Gastrocnemius medialis (tissue), 4 donors: ENCODE measurements at regions not wholly inside any gene's neighbourhood (a gene's known extent, or its start where the extent isn't known, plus 50 kb on each side); places are given as distances from the start of the nearest gene placed in this dataset.
"Not testable (repeated sequence)": the region's sequence is repeated elsewhere in the genome, so short reads cannot be mapped to it uniquely, and the experiment has no call there.

Experiments used
- ATAC-seq, 2 donors: fragments of 150-250 bp; one replicate each; pipeline ENCODE4 v1.9.1; 2016
- DNase-seq, 2 donors: peaks; one replicate each; pipeline ENCODE4 v3.0.0-alpha.2; 2019
- H3K27ac ChIP-seq, 4 donors: fragments of 200-600 bp; sonication (generic); 1 replicate in 1 of 4; 2 replicates in 3 of 4; pipeline ENCODE4 v1.5.1; 2016 to 2018; ENCODE audit warnings: mild to moderate bottlenecking in 2 of 4, moderate library complexity in 1 of 4
- H3K27me3 ChIP-seq, 3 donors: fragments of 200-600 bp; sonication (generic) in 2 of 3; 1 replicate in 1 of 3; 2 replicates in 2 of 3; pipeline versions ENCODE4 v1.5.1 to v1.6.0; 2016 to 2019; ENCODE audit warnings: mild to moderate bottlenecking in 1 of 3, moderate library complexity in 1 of 3
- H3K36me3 ChIP-seq, 2 donors: fragments of 200-600 bp; sonication (generic) in 1 of 2; one replicate each; pipeline ENCODE4 v1.5.1; 2017 to 2018
- H3K4me1 ChIP-seq, 2 donors: fragments of 200-600 bp; sonication (generic) in 1 of 2; one replicate each; pipeline ENCODE4 v1.5.1; 2016 to 2017; ENCODE audit warnings: mild to moderate bottlenecking in 2 of 2
- H3K4me3 ChIP-seq, 4 donors: fragments of 200-600 bp; sonication (generic) in 3 of 4; 1 replicate in 1 of 4; 2 replicates in 3 of 4; pipeline ENCODE4 v1.5.1; 2016 to 2019; ENCODE audit warnings: mild to moderate bottlenecking in 2 of 4
- H3K9me3 ChIP-seq, 3 donors: fragments of 200-600 bp; sonication (generic) in 2 of 3; 1 replicate in 1 of 3; 2 replicates in 2 of 3; pipeline ENCODE4 v1.5.1; 2016 to 2019
- CTCF ChIP-seq, 5 experiments: fragments of 450-650 bp in 3 of 5; fragments of 200-600 bp in 2 of 5; sonication (generic) in 2 of 5; IDR thresholded peaks in 4 of 5; conservative IDR thresholded peaks in 1 of 5; 1 replicate in 4 of 5; 2 replicates in 1 of 5; pipeline ENCODE4 v1.5.1; 2016 to 2019; ENCODE audit warnings: antibody characterized with exemption in 5 of 5, mild to moderate bottlenecking in 3 of 5, moderate library complexity in 3 of 5
- POLR2A ChIP-seq, 2 donors: fragments of 450-650 bp; IDR thresholded peaks; one replicate each; pipeline ENCODE4 v1.6.1; 2017; ENCODE audit warnings: antibody characterized with exemption in 2 of 2, mild to moderate bottlenecking in 2 of 2, moderate library complexity in 2 of 2
- in situ Hi-C, 4 donors: fragments of 200-750 bp; cut with MboI; loops; one replicate each; pipeline versions ENCODE4 v1.15.0 to v1.8.0; 2017; ENCODE audit warnings: low sequenced_read_pairs in 4 of 4
- intact Hi-C: fragments of 100-400 bp; cut with DNase I; formaldehyde crosslinking; loops from one replicate; pipeline ENCODE4 v1.15.1; 2023; ENCODE audit warnings: low total_unique reads

- Histone ChIP-seq H3K4me3 (no peak overlapping the region), H3K4me1 (no peaks in the 10 kb centered on the region), H3K27me3 (no peaks in the 10 kb centered on the region), H3K36me3 (no peaks in the 10 kb centered on the region), H3K27ac (no peak overlapping the region), H3K9me3 (no peaks in the 10 kb centered on the region)
- intact Hi-C loops (no loop called here), in situ Hi-C loops (no loop called here)
- no peak for ATAC-seq
- DNase-seq, result no peak
- TF ChIP-seq POLR2A (IDR thresholded peaks at IDR 0.05) (no peak), CTCF (IDR thresholded peaks at IDR 0.05 in 4 of 5, conservative IDR thresholded peaks at IDR 0.05 in 1 of 5) (no peak)
Observed at GRCh38 chr2:17355608-17356329, 162.5 kb downstream of the RAD51AP2 start.

DNA sequence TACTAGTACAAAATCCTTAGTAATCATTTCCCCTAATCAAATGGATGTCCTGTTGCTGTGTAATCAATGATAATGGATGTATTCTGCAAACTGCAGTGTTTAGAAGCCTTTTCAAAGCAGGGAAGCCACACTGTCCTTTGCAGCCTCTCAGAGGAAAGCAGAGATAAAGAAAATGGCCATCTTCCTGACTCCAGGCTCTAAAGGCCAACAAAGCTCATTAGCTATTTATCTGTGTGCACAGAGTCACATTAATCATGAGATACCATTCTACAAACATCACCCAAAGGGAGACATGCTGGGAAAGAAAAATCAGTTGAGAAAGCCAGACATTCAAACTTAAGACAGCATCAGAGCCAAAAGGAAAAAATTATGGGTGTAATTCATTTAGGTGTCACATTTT, 165.0 kb downstream of the RAD51AP2 start:
- intact Hi-C loops, result no loop called here

DNA sequence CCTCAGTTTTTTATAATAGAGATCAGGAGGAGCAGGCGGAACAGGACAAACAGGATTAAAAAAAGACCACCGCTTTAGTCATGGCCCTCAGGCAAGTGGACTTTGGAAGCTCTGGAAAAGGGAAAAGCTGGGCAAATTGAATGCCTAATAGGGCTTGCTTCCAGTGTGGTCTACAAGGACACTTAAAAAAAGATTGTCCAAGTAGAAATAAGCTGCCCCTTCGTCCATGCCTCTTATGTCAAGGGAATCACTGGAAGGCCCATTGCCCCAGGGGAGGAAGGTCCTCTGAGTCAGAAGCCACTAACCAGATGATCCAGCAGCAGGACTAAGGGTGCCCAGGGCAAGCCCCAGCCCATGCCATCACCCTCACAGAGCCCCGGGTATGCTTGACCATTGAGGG, 175.5 kb downstream of the RAD51AP2 start:
- H3K9me3 ChIP-seq, ATAC-seq, H3K27me3 ChIP-seq, DNase-seq, H3K27ac ChIP-seq, H3K4me3 ChIP-seq, intact Hi-C loops, H3K36me3 ChIP-seq, H3K4me1 ChIP-seq, in situ Hi-C loops: not testable (repeated sequence)

More for the DNA sequence above, 165.0 kb downstream of the RAD51AP2 start:
- Histone ChIP-seq H3K4me3 (no peak overlapping the region), H3K36me3 (no peaks in the 10 kb centered on the region), H3K27ac (no peak overlapping the region), H3K27me3 (no peaks in the 10 kb centered on the region), H3K9me3 (no peaks in the 10 kb centered on the region), H3K4me1 (no peaks in the 10 kb centered on the region)
- DNase-seq (no peak), ATAC-seq (no peak)
- in situ Hi-C loops, result no loop called here
- no peak for TF ChIP-seq POLR2A (IDR thresholded peaks at IDR 0.05)
- TF ChIP-seq CTCF (IDR thresholded peaks at IDR 0.05 in 4 of 5, conservative IDR thresholded peaks at IDR 0.05 in 1 of 5), result no peak

GRCh38 chr2:17337507-17337906, 180.7 kb downstream of the RAD51AP2 start:
- intact Hi-C loops (no loop called here), in situ Hi-C loops (no loop called here)
- TF ChIP-seq CTCF (IDR thresholded peaks at IDR 0.05 in 4 of 5, conservative IDR thresholded peaks at IDR 0.05 in 1 of 5) (no peak), POLR2A (IDR thresholded peaks at IDR 0.05) (no peak)
- H3K36me3 ChIP-seq, result no peaks in the 10 kb centered on the region
- H3K27me3 ChIP-seq, result no peaks in the 10 kb centered on the region
- no peak overlapping the region for H3K27ac ChIP-seq
- H3K9me3 ChIP-seq, result no peaks in the 10 kb centered on the region
- no peak for DNase-seq
- no peak for ATAC-seq
- H3K4me3 ChIP-seq, result no peak overlapping the region
- no peaks in the 10 kb centered on the region for H3K4me1 ChIP-seq

- no peak for DNase-seq
Observed at GRCh38 chr2:17336458-17336857, 181.8 kb downstream of the RAD51AP2 start.

More at GRCh38 chr2:17336458-17336857, 181.8 kb downstream of the RAD51AP2 start:
- intact Hi-C loops (no loop called here), in situ Hi-C loops (no loop called here)
- Histone ChIP-seq H3K4me3 (no peak overlapping the region), H3K4me1 (no peaks in the 10 kb centered on the region), H3K27me3 (no peaks in the 10 kb centered on the region), H3K9me3 (no peaks in the 10 kb centered on the region), H3K36me3 (no peaks in the 10 kb centered on the region), H3K27ac (no peak overlapping the region)
- no peak for ATAC-seq
- no peak for TF ChIP-seq CTCF (IDR thresholded peaks at IDR 0.05 in 4 of 5, conservative IDR thresholded peaks at IDR 0.05 in 1 of 5)
- no peak for TF ChIP-seq POLR2A (IDR thresholded peaks at IDR 0.05)
